A172 (cell line): ENCODE measurements at regions not wholly inside any gene's neighbourhood (a gene's known extent, or its start where the extent isn't known, plus 50 kb on each side); places are given as distances from the start of the nearest gene placed in this dataset.

ENCODE experiments used
- DNase-seq: peaks from one replicate; pipeline ENCODE4 v3.0.0-alpha.2; 2015; ENCODE audit warnings: low spot score

DNA sequence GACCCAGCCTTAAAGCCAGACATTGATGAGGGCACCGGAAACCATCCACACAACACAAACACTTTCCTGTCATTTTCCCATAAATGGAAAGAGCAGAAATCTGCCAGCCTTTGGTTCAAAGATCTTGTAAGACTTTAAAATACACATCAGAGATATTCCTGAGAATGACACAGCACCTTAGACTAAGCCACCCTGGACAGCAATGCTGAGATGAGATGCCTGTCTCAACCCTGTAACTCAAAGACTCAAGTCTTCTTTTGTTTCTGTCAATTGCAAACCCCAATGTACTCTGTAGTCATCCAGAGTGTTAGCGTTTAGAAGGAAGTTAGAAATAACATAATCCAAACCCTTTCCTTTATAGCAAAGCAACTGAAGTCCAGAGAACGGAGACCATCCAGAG lies 119.2 kb downstream of the CCNA1 start:
- DNase-seq: no peak

DNA sequence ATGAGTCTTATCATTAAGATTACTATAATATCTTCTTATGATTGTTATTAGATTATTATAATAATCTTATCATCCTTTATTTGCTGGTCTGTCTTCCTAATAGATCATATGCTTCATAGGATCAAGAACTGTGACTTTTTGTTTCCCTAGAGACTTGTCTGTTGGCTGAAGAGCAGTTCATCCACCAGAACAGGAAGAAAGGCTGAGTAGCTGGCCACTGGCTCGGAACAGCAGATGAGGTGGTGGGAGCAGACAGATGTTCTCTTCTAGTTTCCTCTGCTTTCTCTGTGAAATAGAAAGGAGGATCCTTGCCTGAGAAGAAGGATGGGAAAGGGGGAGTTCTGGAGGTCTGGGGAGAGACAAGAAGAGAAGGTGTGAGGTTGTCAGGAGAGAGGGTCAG lies 120.0 kb downstream of the CCNA1 start:
- no peak for DNase-seq

GRCh38 chr13:36553491-36553890 lies 120.3 kb upstream of the SERTM1 start:
- no peak for DNase-seq

DNA sequence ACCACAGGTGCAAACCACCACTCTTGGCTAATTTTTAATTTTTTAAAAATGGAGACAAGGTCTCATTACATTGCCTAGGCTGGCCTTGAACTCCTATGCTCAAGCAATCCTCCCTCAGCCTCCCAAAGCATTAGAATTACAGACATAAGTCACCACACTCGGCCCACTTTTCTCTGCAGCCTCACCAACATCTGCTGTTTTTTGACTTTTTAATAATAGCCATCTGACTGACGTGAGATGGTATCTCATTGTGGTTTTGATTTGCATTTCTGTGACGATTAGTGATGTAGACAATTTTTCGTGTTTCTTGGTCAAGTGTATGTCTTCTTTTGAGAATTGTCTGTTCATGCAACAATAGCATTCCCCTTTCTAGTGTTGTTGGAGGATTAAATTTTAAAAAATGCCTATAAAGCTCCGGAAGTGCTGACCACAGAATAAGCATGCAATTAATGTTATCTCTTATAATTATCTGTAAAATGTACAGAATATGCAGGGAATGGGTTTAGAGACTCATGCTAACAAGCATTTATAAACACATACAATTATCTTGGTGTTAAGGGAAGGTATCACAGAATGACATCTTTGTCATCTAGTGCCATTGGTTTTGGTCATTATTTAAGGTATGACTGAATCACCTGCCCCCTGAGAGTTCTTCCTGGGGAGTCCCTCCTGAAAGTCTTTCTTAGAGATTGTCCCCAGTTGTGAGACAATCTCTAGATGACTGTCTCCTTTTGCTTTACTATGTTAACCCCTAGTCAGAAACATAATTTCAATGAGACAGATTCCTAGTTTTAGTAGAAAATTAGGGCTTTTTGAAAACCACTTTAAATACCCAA lies 118.5 kb upstream of the SERTM1 start:
- DNase-seq: no peak

DNA sequence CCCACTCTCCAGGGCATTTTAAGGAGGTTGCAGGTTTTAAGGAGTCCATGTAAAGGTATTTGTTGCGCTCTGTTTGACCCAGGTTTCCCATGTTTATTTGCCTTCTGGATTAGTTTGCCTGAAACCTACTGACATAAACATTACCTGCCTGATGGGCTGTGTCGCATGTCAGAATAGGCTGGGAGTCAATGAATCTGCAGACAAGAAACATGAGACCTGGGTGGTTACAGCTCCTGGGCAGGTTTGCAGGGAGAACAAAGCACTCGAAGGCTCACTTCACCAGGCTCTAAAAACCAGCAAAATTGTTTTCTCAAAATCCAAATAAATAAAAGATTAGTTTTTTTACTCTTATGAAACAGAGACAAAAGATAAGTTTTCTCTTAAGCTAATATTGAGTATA lies 114.4 kb upstream of the SERTM1 start:
- no peak for DNase-seq

DNA sequence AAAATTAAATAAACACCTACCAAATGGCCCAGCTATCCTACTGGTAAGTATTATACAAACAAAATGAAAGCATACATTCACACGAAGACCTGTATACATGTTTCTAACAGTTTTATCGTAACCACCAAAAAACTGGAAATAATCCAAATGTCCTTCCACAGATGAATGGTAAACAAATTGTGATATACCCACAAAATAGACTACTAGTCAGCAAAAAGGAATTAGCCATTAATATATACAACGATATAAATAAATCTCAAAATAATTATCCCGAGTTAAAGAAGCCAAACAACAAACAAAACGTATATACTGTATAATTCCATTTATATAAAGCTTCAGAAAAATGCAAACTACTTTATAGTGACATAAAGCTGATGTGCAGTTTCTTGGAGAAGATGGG lies 106.3 kb upstream of the SERTM1 start:
- no peak for DNase-seq

DNA sequence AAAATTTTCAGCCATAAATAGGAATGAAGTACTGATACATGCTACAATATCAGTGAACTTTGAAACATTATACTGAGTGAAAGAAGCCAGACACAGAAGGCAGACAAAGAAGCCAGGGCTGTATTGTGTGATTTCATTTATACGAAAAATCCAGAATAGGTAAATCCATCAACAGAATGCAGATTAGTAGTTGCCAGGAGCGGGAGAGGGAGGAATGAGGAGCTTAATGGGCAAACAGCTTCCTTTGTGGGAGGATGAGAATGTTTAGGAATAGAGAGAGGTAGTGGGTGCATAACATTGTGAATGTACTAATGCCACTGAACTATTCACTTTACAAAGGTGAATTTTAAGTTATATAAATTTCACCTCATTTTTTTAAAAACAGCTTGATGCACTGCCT lies 103.3 kb upstream of the SERTM1 start:
- DNase-seq: no peak

DNA sequence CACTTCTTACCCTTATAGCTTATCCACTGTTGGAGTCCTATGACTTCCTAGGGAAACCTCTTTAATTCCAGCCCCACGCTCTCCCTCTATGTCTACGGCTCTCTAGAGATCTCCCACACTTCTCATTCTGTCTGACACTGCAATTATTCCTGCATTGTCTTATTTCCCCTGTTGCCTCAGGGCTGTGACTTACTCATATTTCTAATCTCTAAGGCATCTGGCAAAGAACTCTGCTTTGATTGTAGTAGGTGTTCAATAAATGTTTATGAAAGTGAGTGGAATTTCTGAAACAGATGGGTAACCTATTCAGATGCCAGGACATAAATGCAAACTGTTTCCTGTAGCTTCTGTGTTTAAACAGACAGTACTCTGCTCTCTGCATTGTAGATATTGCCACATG lies 102.4 kb upstream of the SERTM1 start:
- no peak for DNase-seq

- DNase-seq: no peak
Observed at GRCh38 chr13:36582977-36583376, 90.8 kb upstream of the SERTM1 start.

DNA sequence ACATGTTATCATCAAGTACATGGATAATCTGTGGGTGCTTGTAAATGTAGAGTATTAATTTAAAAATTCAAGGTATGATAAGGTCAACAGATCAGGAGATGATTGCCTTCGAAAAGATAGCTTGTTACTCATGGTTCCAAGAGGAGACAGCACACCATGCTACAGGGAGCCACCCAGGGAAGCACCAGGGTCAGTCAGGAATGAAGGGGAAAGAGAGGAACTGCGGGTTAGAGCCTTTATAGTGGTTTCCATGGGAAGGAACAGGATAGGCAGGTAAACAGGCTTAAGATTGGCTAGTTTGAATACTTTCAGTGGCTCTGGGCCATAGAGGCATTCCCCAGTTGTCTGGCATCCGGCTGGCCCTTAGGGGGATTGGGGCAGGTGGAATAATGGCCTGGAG lies 74.2 kb upstream of the SERTM1 start:
- no peak for DNase-seq

DNA sequence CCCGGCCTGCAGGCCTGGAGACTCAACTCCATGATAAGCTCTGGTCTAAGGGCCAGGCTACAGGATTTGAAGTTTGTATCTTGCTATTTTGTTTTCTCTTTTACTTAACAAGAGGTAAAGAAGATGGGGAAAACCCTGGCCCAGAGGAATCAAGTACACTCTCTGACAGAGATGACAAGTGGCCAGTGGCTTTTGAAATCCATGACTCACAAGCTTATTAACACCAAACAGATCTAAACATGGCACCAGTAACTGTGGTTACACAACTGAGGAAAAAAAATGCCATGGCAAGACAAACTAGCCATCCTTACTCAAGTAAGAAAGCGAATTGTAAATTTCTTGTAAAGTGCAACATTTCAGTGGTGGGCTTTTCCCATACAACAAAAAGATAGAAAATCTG lies 72.6 kb upstream of the SERTM1 start:
- no peak for DNase-seq

- no peak for DNase-seq
Observed at GRCh38 chr13:36606060-36606459, 67.8 kb upstream of the SERTM1 start.

DNA sequence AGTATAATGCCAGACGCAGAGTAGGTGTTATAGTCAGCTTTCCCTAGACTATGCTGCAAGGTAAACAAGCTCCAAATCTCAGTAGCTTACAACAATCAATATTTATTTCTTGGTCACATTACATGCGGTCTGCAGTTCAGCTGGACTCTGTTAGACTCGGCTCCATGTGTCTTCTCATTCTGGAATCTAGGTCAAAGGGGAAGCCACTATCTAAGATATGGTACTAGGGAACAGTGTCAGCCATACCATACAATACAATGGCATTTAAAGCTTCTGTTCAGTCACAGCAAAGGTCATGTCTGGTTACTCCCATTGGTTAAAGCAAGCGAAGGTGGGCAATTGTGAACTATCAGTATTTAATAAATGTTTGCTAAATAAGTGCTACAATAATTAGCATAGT lies 65.3 kb upstream of the SERTM1 start:
- DNase-seq: no peak

DNA sequence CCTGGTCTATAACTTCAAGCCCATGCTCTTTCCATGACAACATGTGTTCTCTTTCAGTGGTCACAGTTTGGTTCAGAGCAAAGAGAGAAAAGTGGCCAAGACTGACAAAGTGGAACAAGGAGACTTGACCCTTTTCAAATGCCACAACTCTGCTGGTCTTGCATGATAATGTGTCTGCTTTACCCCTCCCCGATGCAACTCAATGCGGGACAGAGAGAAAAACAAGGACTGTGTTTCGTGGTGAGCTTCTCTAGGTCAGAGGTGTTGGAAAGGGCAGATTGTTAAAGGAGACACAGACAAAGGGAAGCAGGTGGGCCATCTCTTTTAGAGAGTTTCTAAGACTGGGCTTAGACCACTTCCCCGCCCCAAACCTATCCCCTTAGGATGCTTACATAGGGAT lies 61.6 kb upstream of the SERTM1 start:
- no peak for DNase-seq

DNA sequence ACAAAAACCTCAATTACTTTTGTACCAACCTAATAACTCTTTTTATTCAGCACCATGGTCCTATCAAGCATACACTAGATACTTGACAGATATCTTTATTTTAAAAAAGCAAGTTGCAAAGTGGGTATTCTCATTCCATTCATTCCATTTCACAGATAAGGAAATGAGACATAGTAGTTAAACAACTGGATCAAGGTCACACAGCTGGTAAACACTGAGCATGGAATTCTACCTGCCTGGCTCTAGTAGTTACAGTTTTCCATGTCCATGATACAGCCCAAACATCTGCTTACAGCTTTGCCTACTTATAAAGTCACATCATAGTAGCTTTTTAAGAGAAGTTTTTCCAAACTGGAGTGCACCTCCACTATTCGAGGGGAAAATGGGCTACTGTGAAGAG lies 57.1 kb upstream of the SERTM1 start:
- no peak for DNase-seq

DNA sequence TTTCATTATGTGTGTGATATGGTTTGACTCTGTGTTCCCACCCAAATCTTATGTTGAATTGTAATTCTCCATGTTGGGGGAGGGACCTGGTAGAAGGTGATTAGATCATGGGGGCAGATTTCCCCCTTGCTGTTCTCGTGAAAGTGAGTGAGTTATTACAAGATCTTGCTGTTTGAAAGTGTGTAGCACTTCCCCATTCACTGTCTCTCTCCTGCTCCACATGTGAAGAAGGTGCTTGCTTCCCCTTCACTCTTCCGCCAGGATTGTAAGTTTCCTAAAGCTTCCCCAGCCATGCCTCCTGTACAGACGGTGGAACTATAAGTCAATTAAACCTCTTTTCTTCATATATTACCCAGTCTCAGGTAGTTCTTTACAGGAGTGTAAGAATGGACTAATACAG lies 54.3 kb upstream of the SERTM1 start:
- DNase-seq: no peak
